ENCODE measurements at regions not wholly inside any gene's neighbourhood (a gene's known extent, or its start where the extent isn't known, plus 50 kb on each side); places are given as distances from the start of the nearest gene placed in this dataset.

DNA sequence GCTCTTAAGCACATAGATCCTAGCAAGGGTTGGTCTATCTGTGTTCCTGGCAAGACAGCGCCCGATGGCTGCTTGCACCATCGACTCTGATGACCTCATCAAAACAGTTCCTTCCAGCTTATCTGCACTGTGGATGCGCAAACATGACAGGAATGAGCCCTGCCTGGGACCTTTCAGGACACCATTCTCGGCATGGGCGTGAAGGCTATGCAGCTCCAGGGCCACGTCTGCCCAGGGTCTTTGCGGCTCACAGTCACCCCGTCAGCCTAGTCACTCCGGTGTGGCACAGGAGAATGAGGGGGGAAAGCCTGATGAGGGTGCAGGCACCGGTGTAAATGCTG, 147.8 kb upstream of the TWIST2 start:
- no peaks in the 10 kb centered on the region for H3K4me1 Mint-ChIP-seq (ENCODE audit: unreplicated experiment)
- H3K27ac Mint-ChIP-seq (ENCODE audit: unreplicated experiment) = no peak overlapping the region
- DNase-seq (ENCODE audit: low spot score) = no peak
- TF ChIP-seq, protein P1, sequence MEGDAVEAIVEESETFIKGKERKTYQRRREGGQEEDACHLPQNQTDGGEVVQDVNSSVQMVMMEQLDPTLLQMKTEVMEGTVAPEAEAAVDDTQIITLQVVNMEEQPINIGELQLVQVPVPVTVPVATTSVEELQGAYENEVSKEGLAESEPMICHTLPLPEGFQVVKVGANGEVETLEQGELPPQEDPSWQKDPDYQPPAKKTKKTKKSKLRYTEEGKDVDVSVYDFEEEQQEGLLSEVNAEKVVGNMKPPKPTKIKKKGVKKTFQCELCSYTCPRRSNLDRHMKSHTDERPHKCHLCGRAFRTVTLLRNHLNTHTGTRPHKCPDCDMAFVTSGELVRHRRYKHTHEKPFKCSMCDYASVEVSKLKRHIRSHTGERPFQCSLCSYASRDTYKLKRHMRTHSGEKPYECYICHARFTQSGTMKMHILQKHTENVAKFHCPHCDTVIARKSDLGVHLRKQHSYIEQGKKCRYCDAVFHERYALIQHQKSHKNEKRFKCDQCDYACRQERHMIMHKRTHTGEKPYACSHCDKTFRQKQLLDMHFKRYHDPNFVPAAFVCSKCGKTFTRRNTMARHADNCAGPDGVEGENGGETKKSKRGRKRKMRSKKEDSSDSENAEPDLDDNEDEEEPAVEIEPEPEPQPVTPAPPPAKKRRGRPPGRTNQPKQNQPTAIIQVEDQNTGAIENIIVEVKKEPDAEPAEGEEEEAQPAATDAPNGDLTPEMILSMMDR (IDR thresholded peaks at IDR 0.05; ENCODE audit: unreplicated experiment) = no peak
- no peaks in the 10 kb centered on the region for H3K36me3 Mint-ChIP-seq (ENCODE audit: low read depth, unreplicated experiment)
- no peak overlapping the region for H3K4me3 Mint-ChIP-seq (ENCODE audit: unreplicated experiment)
- H3K27me3 Mint-ChIP-seq (ENCODE audit: unreplicated experiment) = peaks cover 5% of the 10 kb centered on the region
- H3K9me3 Mint-ChIP-seq (ENCODE audit: unreplicated experiment) = no peaks in the 10 kb centered on the region

DNA sequence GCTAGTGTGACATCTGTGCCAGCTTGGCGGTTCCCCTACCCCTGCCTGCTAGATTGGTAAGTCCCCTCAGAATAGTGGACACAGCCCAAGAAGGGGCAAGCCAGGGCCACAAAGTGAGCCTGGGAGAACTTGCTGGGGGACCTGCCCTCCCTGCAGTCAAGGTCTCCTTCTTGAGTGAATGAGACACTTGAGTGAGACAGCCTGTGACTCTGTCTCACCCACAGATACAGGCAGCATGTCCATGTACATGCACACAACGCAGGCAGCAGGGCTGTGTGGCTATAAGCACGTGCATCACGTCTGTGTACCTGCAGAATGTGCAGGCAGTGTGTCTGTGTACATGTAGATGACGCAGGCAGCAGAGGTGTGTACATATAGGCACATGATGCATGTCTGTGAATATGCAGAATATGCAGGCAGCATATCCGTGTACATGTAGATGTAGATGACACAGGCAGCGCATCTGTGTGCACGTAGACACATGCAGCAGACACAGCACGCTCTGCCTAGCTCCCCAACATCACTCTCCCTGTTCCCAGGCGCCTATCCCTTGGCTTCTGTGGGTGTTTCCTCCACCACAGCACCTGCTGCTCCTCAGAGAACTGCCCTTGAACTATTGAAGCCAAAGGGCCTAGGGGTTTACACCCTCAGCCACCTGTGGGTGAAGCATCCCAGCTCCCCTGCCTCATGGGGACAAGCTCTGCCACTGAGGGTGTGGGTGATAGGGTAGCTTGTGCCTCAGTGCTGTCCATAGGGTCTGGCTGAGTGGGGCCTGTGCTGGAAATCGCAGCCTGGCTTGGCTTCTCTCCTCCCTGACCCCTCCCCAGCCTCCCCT, 147.2 kb upstream of the TWIST2 start:
- Mint-ChIP-seq H3K9me3 (ENCODE audit: unreplicated experiment) (no peaks in the 10 kb centered on the region), H3K4me3 (ENCODE audit: unreplicated experiment) (no peak overlapping the region), H3K27ac (ENCODE audit: unreplicated experiment) (no peak overlapping the region), H3K4me1 (ENCODE audit: unreplicated experiment) (no peaks in the 10 kb centered on the region), H3K27me3 (ENCODE audit: unreplicated experiment) (peaks cover 5% of the 10 kb centered on the region), H3K36me3 (ENCODE audit: low read depth, unreplicated experiment) (no peaks in the 10 kb centered on the region)
- TF ChIP-seq, protein P1 (IDR thresholded peaks at IDR 0.05; ENCODE audit: unreplicated experiment) = no peak
- DNase-seq (ENCODE audit: low spot score) = no peak

DNA sequence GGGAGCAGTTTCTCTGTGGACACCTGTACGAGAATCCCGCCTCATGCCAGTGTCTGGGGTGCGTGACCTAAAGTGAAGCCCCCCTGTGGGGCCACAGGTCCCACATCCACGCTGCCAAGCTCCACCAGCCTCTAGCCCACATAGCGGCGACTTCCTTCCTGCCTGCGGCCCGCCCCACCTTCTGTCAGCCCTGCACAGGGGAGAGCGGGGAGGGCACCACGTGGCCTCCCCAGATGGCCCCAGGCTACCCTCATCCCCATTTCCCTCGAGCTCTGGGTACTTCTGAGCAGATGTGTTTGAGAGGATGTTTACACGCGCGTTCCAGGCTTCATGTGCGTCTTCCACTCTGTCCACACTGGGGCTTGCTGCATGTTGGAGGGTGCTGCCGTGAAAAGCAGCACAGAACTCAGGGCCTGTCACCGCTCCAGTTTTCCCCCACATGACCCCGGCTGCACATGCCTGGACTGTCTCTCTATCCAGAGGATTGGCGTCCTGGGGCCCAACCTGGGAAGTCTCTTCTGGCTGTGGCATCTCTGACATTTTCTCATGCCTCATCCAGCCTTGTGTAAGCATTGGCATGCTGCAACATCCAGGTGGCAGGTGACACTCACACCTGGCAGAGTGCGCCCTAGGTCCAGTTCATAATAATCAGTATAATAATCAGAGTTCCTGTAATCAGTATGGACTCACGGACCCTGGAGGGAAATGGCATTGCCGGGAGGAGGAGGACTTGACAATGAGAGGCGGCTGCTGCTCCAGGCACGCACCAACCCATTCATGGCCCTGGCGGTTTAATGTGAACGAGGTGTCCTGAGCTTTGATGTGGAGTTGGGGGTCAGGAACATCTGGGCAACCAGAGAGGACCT, 146.3 kb upstream of the TWIST2 start:
- TF ChIP-seq, protein P1 (IDR thresholded peaks at IDR 0.05; ENCODE audit: unreplicated experiment) = no peak
- H3K36me3 Mint-ChIP-seq (ENCODE audit: low read depth, unreplicated experiment) = no peaks in the 10 kb centered on the region
- H3K9me3 Mint-ChIP-seq (ENCODE audit: unreplicated experiment) = no peaks in the 10 kb centered on the region
- H3K4me3 Mint-ChIP-seq (ENCODE audit: unreplicated experiment) = no peak overlapping the region
- peaks cover 5% of the 10 kb centered on the region for H3K27me3 Mint-ChIP-seq (ENCODE audit: unreplicated experiment)
- no peaks in the 10 kb centered on the region for H3K4me1 Mint-ChIP-seq (ENCODE audit: unreplicated experiment)
- no peak for DNase-seq (ENCODE audit: low spot score)
- no peak overlapping the region for H3K27ac Mint-ChIP-seq (ENCODE audit: unreplicated experiment)

DNA sequence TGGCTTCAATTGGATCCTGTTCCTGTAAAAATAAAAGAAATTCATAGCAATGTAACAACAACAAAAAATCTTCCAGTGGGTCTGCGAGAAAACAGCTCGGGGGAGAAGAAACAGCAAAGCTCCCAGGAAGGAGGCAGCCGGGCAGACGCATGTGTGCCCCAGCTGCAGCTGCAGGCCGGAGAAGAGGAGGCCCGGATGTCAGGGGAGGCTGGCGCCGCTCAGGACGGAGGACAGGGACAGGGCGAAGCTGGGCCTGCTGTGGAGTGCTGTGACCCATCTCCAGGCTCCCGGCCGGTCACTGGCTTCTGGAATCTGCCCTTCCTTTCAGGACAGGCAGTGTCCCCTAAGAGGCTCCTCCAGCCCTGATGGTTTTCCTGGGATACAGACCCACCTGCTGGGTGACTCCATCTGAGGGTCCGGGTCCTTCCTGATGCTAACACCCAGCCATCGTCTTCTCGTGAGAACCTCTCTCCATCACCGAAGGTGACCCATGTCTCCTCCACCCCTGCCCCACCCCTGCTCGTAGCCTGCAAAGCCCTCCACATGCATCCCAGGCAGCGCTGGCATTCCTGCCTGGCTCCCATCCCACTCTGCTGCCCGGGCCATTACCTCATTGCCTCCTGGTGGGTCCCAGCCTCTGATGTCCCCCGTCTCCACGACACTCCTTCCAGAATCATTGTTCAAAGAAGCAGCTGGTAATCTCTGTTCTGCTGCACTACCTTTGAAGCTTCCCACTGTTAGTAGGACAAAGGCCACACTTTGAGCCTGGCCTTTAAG, 145.4 kb upstream of the TWIST2 start:
- TF ChIP-seq, protein P1 (IDR thresholded peaks at IDR 0.05; ENCODE audit: unreplicated experiment) = no peak
- Mint-ChIP-seq H3K27me3 (ENCODE audit: unreplicated experiment) (peaks cover 5% of the 10 kb centered on the region), H3K4me1 (ENCODE audit: unreplicated experiment) (no peaks in the 10 kb centered on the region), H3K4me3 (ENCODE audit: unreplicated experiment) (no peak overlapping the region), H3K36me3 (ENCODE audit: low read depth, unreplicated experiment) (no peaks in the 10 kb centered on the region), H3K27ac (ENCODE audit: unreplicated experiment) (no peak overlapping the region), H3K9me3 (ENCODE audit: unreplicated experiment) (no peaks in the 10 kb centered on the region)
- DNase-seq (ENCODE audit: low spot score) = no peak

Measured in endothelial cell (in vitro differentiated cells).